HG03039 (cell line): ENCODE measurements at regions not wholly inside any gene's neighbourhood (a gene's known extent, or its start where the extent isn't known, plus 50 kb on each side); places are given as distances from the start of the nearest gene placed in this dataset.

Experiments
- ATAC-seq: cut with Tn5 transposase; IDR thresholded peaks from one replicate; pipeline ENCODE4 v1.9.1; 2021; ENCODE audit warnings: mild to moderate bottlenecking, moderate library complexity; ENCODE audit not compliant: unreplicated experiment

DNA sequence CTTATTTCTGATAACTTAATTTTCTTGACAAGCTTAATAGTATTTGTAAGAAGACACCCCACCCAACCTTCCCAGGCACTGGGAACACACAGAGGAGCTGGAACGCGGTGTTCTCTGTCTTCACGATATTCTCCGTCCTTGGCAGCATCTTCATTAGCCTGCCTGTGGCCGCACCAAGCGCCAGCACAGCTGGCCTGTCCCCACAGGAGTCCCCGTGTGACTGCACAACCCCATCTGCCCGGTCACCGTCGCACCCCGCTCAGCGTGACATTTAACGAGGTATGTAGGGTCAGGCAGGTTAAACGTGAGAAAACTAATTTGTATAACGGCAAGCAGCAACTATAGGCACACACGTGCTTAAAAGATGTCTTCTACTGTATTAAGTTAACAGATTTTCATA lies 293.3 kb downstream of the BRD1 start:
- no peak for ATAC-seq

- ATAC-seq = no peak
Measured at GRCh38 chr22:49533886-49534285, 293.8 kb downstream of the BRD1 start.

DNA sequence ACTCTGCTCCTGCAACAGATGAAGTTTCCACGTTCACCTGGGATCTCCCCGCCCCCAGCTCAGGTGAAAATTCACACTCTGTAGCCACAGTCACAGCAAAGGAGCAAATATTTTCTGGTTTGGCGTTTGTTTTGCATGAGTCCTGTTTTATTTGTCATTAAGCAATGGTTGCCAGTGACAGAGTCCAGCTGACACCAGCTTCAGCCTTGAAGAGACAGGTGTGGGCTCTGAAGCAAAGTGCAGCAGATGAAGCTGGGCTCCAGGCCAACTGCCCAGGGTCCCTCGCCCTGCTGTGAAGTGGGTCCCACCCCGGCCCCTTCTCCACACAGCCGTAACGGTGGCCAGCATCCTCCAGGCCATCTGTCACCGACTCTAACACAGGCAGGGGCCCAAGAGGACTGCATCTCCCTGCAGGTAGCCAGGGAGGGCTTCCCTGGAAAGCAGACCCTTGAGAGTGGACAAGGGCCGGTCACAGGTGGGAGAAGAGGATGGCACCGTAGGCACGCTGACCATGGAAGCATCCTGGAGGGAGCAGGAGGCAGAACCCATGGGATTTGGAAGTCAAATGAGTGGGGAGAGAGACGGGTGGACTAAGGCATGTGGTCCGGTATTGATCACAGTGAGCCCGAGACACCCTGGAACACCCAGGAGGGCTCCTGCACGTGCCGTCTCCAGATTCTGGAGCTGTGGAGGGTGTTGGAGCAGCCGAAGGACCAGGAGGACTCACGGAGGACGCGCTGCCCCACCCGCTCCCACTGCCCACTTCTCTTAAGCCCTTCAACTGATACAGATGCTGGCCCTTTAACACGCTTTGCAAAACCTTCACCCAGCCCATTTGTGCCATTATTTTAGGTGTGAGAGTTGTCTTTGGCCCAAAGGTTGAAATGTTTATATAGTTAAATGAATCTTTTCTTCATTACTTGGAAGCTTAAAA lies 294.5 kb downstream of the BRD1 start:
- no peak for ATAC-seq

GRCh38 chr22:49531368-49531791 lies 296.3 kb downstream of the BRD1 start:
- ATAC-seq = no peak

DNA sequence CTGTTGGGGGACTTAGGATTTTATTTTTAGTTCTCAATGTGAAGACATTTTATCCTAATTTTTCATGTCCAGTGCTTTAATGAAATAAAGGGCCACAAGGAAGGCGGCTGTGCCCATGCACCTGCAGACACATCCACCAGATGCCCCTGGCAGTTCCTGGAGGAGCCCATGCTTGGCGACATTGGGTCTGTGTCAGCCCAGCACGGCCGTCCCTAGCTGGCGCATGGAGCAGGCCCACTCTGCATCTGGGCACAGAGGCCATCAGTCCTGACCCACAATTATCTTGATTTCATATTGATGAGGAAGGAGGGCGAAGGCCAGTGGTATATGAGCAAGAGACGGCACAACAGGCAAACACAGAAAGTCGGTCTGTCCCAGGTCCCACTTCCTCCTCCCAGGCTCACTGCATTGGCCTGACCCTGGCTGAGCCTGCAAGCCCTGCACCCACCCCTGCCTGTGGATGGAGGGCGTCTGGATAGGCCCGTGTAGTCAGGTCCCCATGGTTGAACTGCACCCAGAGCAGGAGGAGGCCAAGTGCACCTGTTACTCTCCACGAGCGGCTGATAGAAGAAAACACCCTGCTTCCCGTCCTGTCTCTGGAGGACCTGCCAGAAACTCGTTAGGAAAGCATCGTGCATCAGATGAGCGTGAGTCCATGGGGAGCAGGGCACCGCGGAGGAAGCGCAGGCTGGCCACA lies 296.9 kb downstream of the BRD1 start:
- ATAC-seq = no peak

DNA sequence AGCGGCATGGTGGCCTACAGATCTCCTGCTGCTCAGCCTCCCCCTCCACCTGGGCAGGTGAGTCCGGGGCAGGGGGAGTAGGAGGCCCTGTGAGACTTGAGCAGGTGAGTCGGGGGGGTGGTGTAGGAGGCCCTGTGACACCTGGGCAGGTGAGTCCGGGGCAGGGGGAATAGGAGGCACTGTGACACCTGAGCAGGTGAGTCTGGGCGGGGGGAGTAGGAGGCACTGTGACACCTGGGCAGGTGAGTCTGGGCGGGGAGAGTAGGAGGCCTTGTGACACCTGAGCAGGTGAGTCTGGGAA lies 299.3 kb downstream of the BRD1 start:
- ATAC-seq = no peak

GRCh38 chr22:49527611-49528419 lies 299.9 kb downstream of the BRD1 start:
- no peak for ATAC-seq

DNA sequence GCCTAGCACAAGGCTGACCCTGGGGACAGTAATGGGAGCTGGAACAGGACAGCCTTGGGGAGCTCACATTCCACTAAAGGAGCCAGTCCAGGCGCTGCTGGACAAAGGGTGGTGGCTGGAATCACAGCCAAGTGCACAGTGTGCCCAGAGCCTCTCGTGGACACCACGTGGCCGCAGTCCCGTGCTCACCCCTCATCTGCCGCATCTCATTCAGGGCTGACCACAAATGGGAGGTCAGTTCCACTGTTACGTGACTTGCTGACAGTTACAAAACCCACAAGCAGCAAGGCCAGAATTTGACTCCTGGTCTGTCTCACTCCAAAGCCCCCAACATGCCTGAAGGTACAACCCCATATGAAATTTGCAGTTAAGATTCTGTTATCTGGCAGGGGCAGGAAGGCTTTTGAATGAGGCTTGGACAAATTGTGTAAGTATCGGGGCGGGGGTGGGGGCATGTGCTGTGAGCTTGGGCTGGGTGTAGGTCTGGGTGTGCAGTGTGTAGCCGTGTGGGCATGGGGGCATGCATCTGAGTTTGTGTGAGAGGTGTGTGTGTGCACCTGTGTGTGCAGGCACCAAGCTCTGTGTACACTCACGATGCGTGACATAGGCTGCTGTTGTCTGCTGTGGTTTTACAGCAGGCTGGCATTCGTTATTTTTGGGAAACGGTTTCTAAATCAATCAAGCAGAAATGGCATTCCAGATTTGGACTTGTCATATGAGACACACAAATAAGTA lies 301.7 kb downstream of the BRD1 start:
- no peak for ATAC-seq

GRCh38 chr22:49525360-49525759 lies 302.3 kb downstream of the BRD1 start:
- ATAC-seq = no peak

GRCh38 chr22:49524362-49524761 lies 303.3 kb downstream of the BRD1 start:
- no peak for ATAC-seq

DNA sequence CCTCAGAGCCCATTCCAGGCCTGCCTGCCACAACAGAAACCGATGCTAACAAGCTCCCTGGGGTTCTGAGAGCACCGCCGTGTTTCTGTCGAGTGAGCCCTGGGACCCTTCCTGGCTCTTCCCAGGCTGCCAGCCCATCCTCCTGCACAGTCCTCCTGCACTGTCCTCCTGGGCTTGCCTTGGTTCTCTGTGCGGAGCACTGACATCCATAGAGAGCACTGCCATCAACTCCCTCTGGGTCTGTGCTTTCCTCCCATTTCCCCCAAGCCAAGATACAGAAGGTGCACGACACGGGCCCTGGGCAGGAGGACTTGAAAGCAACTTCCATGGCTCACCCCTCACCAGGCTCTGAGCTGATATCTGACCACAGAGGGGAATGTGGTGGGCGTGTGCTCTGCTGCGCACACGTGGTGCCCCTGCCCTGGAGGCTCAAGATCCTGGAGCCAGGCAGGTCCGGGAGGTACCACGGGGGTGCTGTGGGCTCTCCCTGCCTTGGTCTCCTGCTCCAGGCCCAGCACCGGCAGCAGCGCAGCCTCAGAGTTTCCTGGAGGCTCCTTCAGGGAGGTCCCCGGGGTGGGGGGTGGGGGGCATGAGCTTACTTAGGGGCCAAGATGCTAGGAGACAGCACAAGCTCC lies 304.2 kb downstream of the BRD1 start:
- no peak for ATAC-seq

DNA sequence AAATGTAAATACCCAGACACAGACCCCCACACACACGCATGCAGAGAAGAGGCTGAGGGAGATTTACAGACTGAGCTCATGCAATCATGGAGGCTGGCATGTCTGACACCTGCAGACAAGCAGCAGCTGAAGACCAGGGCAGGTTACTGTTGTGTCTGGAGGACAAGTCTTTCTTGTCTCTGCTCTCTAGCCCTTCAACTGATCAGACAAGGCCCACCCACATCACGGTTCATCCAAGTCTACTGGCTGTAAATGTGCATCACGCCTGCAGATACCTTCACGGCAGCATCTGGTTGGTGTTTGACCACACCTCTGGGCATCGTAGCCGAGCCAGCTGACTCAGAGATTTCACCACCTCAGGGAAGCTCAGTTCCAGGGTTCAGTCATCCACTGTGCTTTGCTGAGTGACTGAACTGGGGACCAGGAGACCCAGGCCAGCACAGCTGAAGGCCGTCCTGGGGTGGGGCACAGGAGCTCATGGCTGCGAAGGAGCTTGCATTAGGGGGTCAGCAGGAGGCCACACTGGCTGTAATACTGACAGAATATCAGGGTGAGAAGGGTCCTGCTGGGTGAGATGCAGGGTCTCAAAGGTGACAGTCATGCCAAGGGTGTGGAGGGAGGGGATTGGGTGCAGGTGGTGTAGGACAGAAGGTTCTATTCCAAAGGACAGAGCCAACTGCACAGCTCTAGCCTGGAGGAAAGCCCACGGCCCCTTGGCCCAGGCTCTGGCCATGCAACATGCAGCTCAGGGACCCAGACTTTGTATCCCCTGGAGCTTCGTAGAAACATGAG lies 304.9 kb downstream of the BRD1 start:
- no peak for ATAC-seq

DNA sequence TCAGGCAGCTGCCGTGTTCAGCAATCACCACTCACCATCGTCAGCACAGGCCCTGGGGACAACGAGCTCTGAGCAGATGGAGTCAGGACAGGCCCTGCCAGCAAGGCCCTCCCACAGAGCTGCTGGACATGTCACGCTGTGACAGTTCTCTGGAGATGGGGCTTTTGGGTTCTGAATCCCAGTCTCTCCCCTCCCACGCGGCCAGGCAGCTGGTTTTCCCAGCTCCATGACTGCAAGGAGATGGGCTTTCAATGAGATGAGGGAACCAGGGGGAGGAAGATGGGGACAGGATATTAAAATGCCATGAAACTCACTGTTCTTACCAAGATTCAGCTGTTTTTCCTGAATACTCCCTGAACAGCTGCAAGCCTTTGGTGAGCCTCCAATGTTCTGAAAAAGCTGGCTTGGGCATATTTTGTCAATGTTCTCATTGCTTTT lies 305.9 kb downstream of the BRD1 start:
- no peak for ATAC-seq

DNA sequence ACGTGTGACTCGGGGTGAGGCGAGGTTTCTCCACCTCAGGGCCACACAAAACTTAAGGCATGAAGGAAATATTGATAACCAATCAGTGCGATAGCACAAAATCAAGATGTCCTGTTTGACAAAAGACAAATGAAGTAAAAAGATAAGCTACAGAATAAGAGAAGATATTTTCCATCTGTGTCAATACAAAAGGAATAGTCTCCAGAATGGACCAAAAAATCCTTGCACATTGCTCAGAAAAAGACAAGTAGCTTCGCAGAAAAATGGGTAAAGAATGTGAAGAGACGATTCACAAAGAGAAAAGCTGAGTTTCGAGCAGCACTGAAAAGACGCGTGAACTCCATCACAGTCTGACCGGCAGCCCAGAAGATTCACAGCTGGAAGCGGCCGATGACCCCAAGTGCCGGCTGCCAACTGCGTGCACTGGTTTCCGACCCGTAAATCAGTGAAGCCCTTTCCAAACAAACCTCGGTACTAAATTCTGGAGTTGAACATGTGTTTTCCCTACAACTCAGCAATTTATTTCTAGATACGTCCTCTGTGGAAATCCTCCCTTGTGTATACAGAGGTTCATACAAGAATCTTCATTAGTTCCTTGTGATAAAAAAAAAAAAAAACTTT lies 308.4 kb downstream of the BRD1 start:
- ATAC-seq = no peak

GRCh38 chr22:49518436-49518970 lies 309.2 kb downstream of the BRD1 start:
- ATAC-seq = no peak

- ATAC-seq = no peak
Measured at GRCh38 chr22:49517667-49518185, 309.9 kb downstream of the BRD1 start.

- ATAC-seq = no peak
Measured at GRCh38 chr22:49517211-49517610, 310.5 kb downstream of the BRD1 start.

GRCh38 chr22:49515475-49515874 lies 312.2 kb downstream of the BRD1 start:
- ATAC-seq = no peak

DNA sequence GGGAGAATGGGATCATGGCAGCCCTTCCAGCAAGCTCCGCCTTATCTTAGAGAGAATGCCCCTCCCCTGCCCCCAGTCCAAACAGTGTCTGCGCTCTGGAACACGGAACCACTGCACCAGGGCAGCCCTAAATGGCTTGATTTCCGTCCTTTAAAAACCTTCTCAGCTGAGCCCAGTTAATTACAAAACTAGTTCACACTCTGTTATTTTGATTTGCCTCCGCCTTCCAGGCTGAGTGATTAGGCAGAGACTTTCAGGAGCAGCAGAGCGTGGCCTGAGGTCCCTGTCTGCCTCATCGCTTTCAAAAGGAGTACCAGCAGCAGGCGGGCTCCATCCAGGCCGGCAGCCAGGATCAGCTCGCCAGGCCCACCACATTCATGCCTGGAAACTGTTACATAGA lies 313.0 kb downstream of the BRD1 start:
- no peak for ATAC-seq
